Endothelial cell of umbilical vein (primary cell): ENCODE measurements at regions not wholly inside any gene's neighbourhood (a gene's known extent, or its start where the extent isn't known, plus 50 kb on each side); places are given as distances from the start of the nearest gene placed in this dataset.

ENCODE experiments used
- BruUV-seq: library from RNA; stranded (reverse); fragments of 400-500 nt; replicated peaks from 2 replicates; lab custom pipeline; 2021; lab: Mats Ljungman, UMichigan
- CTCF ChIA-PET: fragments of 300-600, 350-600 bp; sonication (Branson Sonifier 250); formaldehyde crosslinking; loops from one replicate; lab custom pipeline; 2021; ENCODE audit warnings: antibody characterized with exemption, inconsistent platforms; lab: Charles Lee
- POLR2A ChIA-PET: fragments of 300-600, 350-600 bp; sonication (Branson Sonifier 250); formaldehyde crosslinking; loops from one replicate; lab custom pipeline; 2021; ENCODE audit warnings: antibody characterized with exemption, inconsistent platforms; lab: Charles Lee
- DNase-seq: peaks from one replicate; pipeline ENCODE4 v3.0.0-alpha.2; 2011; ENCODE audit warnings: low read depth, low spot score
- FAIRE-seq: peaks from 2 replicates; lab custom pipeline; 2011; peaks lifted over from hg19 to GRCh38; lab: Jason Lieb, UNC
- H2AFZ ChIP-seq: 2 replicates; pipeline ENCODE4 v1.6.0; 2012; ENCODE audit warnings: low read depth, low read length, control low read depth, inconsistent platforms
- H3K27ac ChIP-seq: 2 replicates; pipeline ENCODE4 v1.5.1; 2011; ENCODE audit warnings: low read depth, mild to moderate bottlenecking, control low read depth, low read length, moderate library complexity; ENCODE audit not compliant: insufficient read depth
- H3K27me3 ChIP-seq, 2 experiments: 2 replicates each; pipeline versions ENCODE4 v1.6.0 to v1.6.1; 2011; ENCODE audit warnings: low read length in 2 of 2, mixed read lengths in 1 of 2; ENCODE audit not compliant: control insufficient read depth in 2 of 2, insufficient read depth in 2 of 2
- H3K36me3 ChIP-seq, 2 experiments: 2 replicates in 1 of 2; 3 replicates in 1 of 2; pipeline ENCODE4 v1.5.1; 2011; ENCODE audit warnings: low read length in 2 of 2, mild to moderate bottlenecking in 1 of 2, moderate library complexity in 1 of 2; ENCODE audit not compliant: control insufficient read depth in 2 of 2, insufficient read depth in 2 of 2; ENCODE audit errors: extremely low read depth in 1 of 2
- H3K4me1 ChIP-seq: 3 replicates; pipeline ENCODE4 v1.5.1; 2011; ENCODE audit warnings: mild to moderate bottlenecking, low read length; ENCODE audit not compliant: control insufficient read depth, insufficient read depth; ENCODE audit errors: extremely low read depth
- H3K4me2 ChIP-seq: 2 replicates; pipeline ENCODE4 v1.6.1; 2011; ENCODE audit warnings: low read length, control low read depth, mixed read lengths; ENCODE audit not compliant: insufficient read depth
- H3K4me3 ChIP-seq, 3 experiments: fragments of 200-600 bp in 1 of 3; sonication (generic), shearing (Covaris generic) in 1 of 3; replicated peaks in 1 of 3; 2 replicates each; pipeline ENCODE4 v1.5.1; 2011 to 2016; ENCODE audit warnings: control low read depth in 3 of 3, low read length in 3 of 3, mild to moderate bottlenecking in 2 of 3, inconsistent platforms in 1 of 3, low read depth in 1 of 3, moderate library complexity in 1 of 3; ENCODE audit not compliant: insufficient read depth in 1 of 3
- H3K79me2 ChIP-seq: 2 replicates; pipeline ENCODE4 v1.6.0; 2012; ENCODE audit warnings: low read length, inconsistent platforms; ENCODE audit not compliant: control insufficient read depth, insufficient read depth
- H3K9ac ChIP-seq: replicated peaks from 2 replicates; pipeline ENCODE3; 2011; ENCODE audit warnings: low read length, control low read depth; ENCODE audit not compliant: insufficient read depth; ENCODE audit errors: extremely low read depth
- H3K9me1 ChIP-seq: replicated peaks from 3 replicates; pipeline ENCODE4 v1.6.0; 2011; ENCODE audit warnings: mild to moderate bottlenecking, low read length; ENCODE audit not compliant: control insufficient read depth, insufficient read depth; ENCODE audit errors: extremely low read depth
- H3K9me3 ChIP-seq: replicated peaks from 2 replicates; pipeline ENCODE4 v1.5.1; 2012; ENCODE audit warnings: low read length, inconsistent platforms; ENCODE audit not compliant: control insufficient read depth, insufficient read depth
- H4K20me1 ChIP-seq: replicated peaks from 2 replicates; pipeline ENCODE3; 2011; ENCODE audit warnings: mild to moderate bottlenecking, low read length; ENCODE audit not compliant: control insufficient read depth, insufficient read depth; ENCODE audit errors: extremely low read depth
- EZH2 ChIP-seq: IDR thresholded peaks from 2 replicates; pipeline ENCODE4 v1.6.1; 2012; ENCODE audit warnings: borderline replicate concordance, low read depth, mild to moderate bottlenecking, moderate library complexity, low read length, inconsistent platforms; ENCODE audit not compliant: severe bottlenecking
- FOS ChIP-seq: IDR thresholded peaks from 2 replicates; pipeline ENCODE4 v1.6.1; 2011; ENCODE audit warnings: mild to moderate bottlenecking, low read length, moderate library complexity, borderline replicate concordance; ENCODE audit not compliant: insufficient read depth
- GATA2 ChIP-seq: IDR thresholded peaks from 2 replicates; pipeline ENCODE4 v1.7.0; 2011; ENCODE audit warnings: low read depth, mild to moderate bottlenecking, moderate library complexity, mixed read lengths, low read length; ENCODE audit not compliant: insufficient read length, insufficient read depth
- JUN ChIP-seq: IDR thresholded peaks from 2 replicates; pipeline ENCODE4 v1.6.1; 2011; ENCODE audit warnings: borderline replicate concordance, low read depth; ENCODE audit not compliant: insufficient read length, insufficient read depth
- MYC ChIP-seq: IDR thresholded peaks from one replicate; pipeline ENCODE4 v1.6.1; 2011; ENCODE audit warnings: mild to moderate bottlenecking, low read depth, low read length
- POLR2A ChIP-seq: IDR thresholded peaks from 2 replicates; pipeline ENCODE4 v1.6.1; 2012; ENCODE audit warnings: low read depth, mild to moderate bottlenecking, control low read depth, low read length
- POLR2AphosphoS5 ChIP-seq: IDR thresholded peaks from 2 replicates; pipeline ENCODE4 v1.6.1; 2012; ENCODE audit warnings: low read depth, mild to moderate bottlenecking, control low read depth, low read length, moderate library complexity; ENCODE audit not compliant: insufficient read depth
- dilution Hi-C: fragments of 300-500 bp; cut with MboI; formaldehyde crosslinking; loops from one replicate; pipeline ENCODE4 v1.15.0; 2019; ENCODE audit warnings: low sequenced_read_pairs; ENCODE audit not compliant: extremely low pct_ligation_motif_present
- intact Hi-C: fragments of 100-400 bp; cut with micrococcal nuclease; formaldehyde crosslinking; loops from one replicate; pipeline ENCODE4 v1.10.0; 2022
- TF ChIP-seq, protein P1 (sequence below): IDR thresholded peaks from 2 replicates; pipeline ENCODE4 v1.6.1; 2011; ENCODE audit not compliant: insufficient read depth, insufficient read length
- TF ChIP-seq, protein P2 (sequence below), 2 donors: IDR thresholded peaks; 1 replicate in 1 of 2; 2 replicates in 1 of 2; pipeline ENCODE4 v1.5.1; 2011; ENCODE audit warnings: low read length in 2 of 2, mild to moderate bottlenecking in 2 of 2, moderate library complexity in 2 of 2, control low read depth in 1 of 2, inconsistent platforms in 1 of 2, low read depth in 1 of 2; ENCODE audit not compliant: insufficient read depth in 1 of 2; ENCODE audit errors: extremely low read depth in 1 of 2

DNA sequence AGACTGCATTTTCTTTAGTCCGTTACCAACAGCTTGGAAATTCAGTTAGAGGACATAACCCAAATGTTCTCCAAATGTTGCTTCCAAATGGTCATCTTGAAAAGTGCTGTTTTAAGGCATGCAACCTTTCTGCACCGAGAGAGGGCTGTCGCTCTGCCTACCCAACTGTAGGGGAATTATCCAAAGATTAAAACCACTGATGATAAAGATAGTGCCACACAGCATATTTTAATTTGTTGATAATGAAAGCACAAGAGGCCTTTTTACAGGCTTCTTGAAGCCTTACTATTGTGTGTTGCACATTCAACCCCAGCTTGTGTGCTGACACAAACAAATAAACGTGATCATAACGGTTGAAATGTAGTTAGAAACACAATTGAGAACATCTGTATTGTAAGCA, 121.5 kb downstream of the LMO4 start:
- CTCF ChIA-PET, result interaction anchor here (1.6 kb wide), 1 partner anchor 157 kb away, joined by 3 read pairs; no protein-coding TSS in a partner anchor
- BruUV-seq, result no TSS peak
- H3K79me2 ChIP-seq, result no peaks in the 10 kb centered on the region

DNA sequence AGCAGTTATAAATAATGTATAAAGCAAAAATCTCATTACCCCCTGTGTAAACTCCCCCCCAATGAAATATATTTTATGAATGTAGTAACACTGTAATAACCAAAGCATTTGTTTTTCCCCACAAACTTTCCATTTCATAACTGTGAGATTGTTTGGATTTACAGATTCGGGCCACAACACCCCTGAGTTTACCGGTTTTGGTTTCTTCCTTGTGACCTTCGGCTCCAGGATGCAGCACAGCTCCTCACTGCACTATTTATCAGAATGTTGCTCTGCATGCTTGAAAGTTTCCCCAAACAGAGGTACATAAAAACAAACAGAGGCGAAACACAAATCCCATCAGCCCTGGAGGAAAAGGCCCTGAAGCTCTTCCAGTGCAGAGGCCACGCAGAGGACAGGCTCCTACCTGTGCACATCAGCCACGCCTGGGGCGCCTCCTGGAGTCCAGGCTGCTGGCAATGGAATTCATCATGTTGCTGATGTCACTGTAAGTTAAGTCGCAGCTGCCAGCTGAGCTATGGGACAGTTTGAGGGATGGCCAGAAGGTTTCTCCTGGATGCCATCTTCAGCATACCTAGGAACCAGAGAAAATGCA, 122.0 kb downstream of the LMO4 start:
- no TSS peak for BruUV-seq
- dilution Hi-C loops, result no loop called here
- no peak overlapping the region for H2AFZ ChIP-seq
- TF ChIP-seq MYC (no peak), POLR2AphosphoS5 (no peak), JUN (no peak), POLR2A (no peak), GATA2 (no peak), EZH2 (no peak), FOS (no peak)
- TF ChIP-seq, protein P1, sequence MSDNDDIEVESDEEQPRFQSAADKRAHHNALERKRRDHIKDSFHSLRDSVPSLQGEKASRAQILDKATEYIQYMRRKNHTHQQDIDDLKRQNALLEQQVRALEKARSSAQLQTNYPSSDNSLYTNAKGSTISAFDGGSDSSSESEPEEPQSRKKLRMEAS, result no peak
- TF ChIP-seq, protein P2, sequence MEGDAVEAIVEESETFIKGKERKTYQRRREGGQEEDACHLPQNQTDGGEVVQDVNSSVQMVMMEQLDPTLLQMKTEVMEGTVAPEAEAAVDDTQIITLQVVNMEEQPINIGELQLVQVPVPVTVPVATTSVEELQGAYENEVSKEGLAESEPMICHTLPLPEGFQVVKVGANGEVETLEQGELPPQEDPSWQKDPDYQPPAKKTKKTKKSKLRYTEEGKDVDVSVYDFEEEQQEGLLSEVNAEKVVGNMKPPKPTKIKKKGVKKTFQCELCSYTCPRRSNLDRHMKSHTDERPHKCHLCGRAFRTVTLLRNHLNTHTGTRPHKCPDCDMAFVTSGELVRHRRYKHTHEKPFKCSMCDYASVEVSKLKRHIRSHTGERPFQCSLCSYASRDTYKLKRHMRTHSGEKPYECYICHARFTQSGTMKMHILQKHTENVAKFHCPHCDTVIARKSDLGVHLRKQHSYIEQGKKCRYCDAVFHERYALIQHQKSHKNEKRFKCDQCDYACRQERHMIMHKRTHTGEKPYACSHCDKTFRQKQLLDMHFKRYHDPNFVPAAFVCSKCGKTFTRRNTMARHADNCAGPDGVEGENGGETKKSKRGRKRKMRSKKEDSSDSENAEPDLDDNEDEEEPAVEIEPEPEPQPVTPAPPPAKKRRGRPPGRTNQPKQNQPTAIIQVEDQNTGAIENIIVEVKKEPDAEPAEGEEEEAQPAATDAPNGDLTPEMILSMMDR (IDR thresholded peaks at IDR 0.05; ENCODE audit: extremely low read depth in 1 of 2, insufficient read depth in 1 of 2, low read depth in 1 of 2, low read length in 2 of 2), result no peak
- FAIRE-seq, result no peak
- no peak for DNase-seq
- no peaks in the 10 kb centered on the region for H3K79me2 ChIP-seq
- H3K36me3 ChIP-seq, result no peaks in the 10 kb centered on the region
- no peak overlapping the region for H3K27ac ChIP-seq
- no peak overlapping the region for H3K9ac ChIP-seq
- H3K4me1 ChIP-seq, result no peaks in the 10 kb centered on the region
- intact Hi-C loops, result no loop called here
- no peak overlapping the region for H3K4me2 ChIP-seq
- H3K9me1 ChIP-seq, result no peaks in the 10 kb centered on the region
- no peaks in the 10 kb centered on the region for H3K27me3 ChIP-seq
- CTCF ChIA-PET, result interaction anchor here (1.2 to 1.7 kb wide), 3 partner anchors 11 to 611 kb away, joined by 3 to 5 read pairs (median 3); no protein-coding TSS in a partner anchor
- no peak overlapping the region for H3K4me3 ChIP-seq
- H3K9me3 ChIP-seq, result no peaks in the 10 kb centered on the region
- no peaks in the 10 kb centered on the region for H4K20me1 ChIP-seq
- POLR2A ChIA-PET, result no interaction called here

More for the DNA sequence above, 121.5 kb downstream of the LMO4 start:
- no peak overlapping the region for H3K27ac ChIP-seq
- H3K9ac ChIP-seq, result no peak overlapping the region
- no peak overlapping the region for H3K4me2 ChIP-seq
- H3K36me3 ChIP-seq, result no peaks in the 10 kb centered on the region
- no peaks in the 10 kb centered on the region for H3K9me1 ChIP-seq
- FAIRE-seq, result no peak
- no peak overlapping the region for H3K4me3 ChIP-seq
- POLR2A ChIA-PET, result no interaction called here
- no peaks in the 10 kb centered on the region for H3K4me1 ChIP-seq
- dilution Hi-C loops (no loop called here), intact Hi-C loops (no loop called here)
- DNase-seq, result no peak
- no peaks in the 10 kb centered on the region for H3K27me3 ChIP-seq
- no peaks in the 10 kb centered on the region for H4K20me1 ChIP-seq
- no peak for TF ChIP-seq EZH2
- no peak for TF ChIP-seq FOS
- TF ChIP-seq, protein P1, result no peak
- no peak for TF ChIP-seq GATA2
- H2AFZ ChIP-seq, result no peak overlapping the region
- no peaks in the 10 kb centered on the region for H3K9me3 ChIP-seq
